GM12878 (cell line): ENCODE measurements at regions not wholly inside any gene's neighbourhood (a gene's known extent, or its start where the extent isn't known, plus 50 kb on each side); places are given as distances from the start of the nearest gene placed in this dataset.

ENCODE experiments used
- ATAC-seq: fragments of 200-7000 bp; cut with Tn5 transposase; 3 replicates; pipeline ENCODE4 v1.9.1; 2020; ENCODE audit warnings: mild to moderate bottlenecking, moderate library complexity
- BruUV-seq: library from RNA; stranded (reverse); fragments of 400-500 nt; replicated peaks from 2 replicates; lab custom pipeline; 2021; lab: Mats Ljungman, UMichigan
- CTCF ChIA-PET: fragments of 300-600 bp; sonication (Branson Sonifier 250); formaldehyde crosslinking; extraction: SDS; loops from one replicate; lab custom pipeline; 2021; ENCODE audit warnings: inconsistent platforms; lab: Yijun Ruan, JAX
- POLR2A ChIA-PET: fragments of 350-600 bp; formaldehyde crosslinking; extraction: SDS; loops from one replicate; lab custom pipeline; 2021; ENCODE audit warnings: inconsistent platforms; lab: Charles Lee
- RAD21 ChIA-PET: fragments of 300-600 bp; sonication (Branson Sonifier 250); formaldehyde crosslinking; loops from one replicate; lab custom pipeline; 2023; ENCODE audit warnings: antibody characterized with exemption; ENCODE audit not compliant: unreplicated experiment; lab: Charles Lee
- SMC1A ChIA-PET: fragments of 300-600 bp; sonication (Branson Sonifier 250); formaldehyde crosslinking; loops from one replicate; lab custom pipeline; 2023; ENCODE audit not compliant: unreplicated experiment, uncharacterized antibody; lab: Charles Lee
- DNase-seq: peaks from one replicate; pipeline ENCODE4 v3.0.0-alpha.2; 2011; ENCODE audit warnings: low read depth, low spot score
- FAIRE-seq: peaks from 3 replicates; lab custom pipeline; 2011; peaks lifted over from hg19 to GRCh38; lab: Jason Lieb, UNC
- H2AFZ ChIP-seq: 2 replicates; pipeline ENCODE4 v1.6.0; 2011; ENCODE audit warnings: low read depth, low read length, control low read depth; ENCODE audit not compliant: control insufficient read depth
- H3K27ac ChIP-seq: 2 replicates; pipeline ENCODE4 v1.5.1; 2011; ENCODE audit warnings: control low read depth; ENCODE audit not compliant: control insufficient read depth, insufficient read depth
- H3K27me3 ChIP-seq, 2 experiments: replicated peaks in 1 of 2; 2 replicates each; pipeline versions ENCODE4 v1.6.0 to v1.6.1; 2011; ENCODE audit warnings: low read length in 1 of 2; ENCODE audit not compliant: control insufficient read depth in 2 of 2, insufficient read depth in 2 of 2
- H3K36me3 ChIP-seq, 2 experiments: 2 replicates each; pipeline ENCODE4 v1.5.1; 2011; ENCODE audit warnings: low read length in 1 of 2; ENCODE audit not compliant: control insufficient read depth in 2 of 2, insufficient read depth in 2 of 2
- H3K4me1 ChIP-seq: 2 replicates; pipeline ENCODE4 v1.6.1; 2011; ENCODE audit warnings: mild to moderate bottlenecking, low read length, moderate library complexity, mixed read lengths; ENCODE audit not compliant: control insufficient read depth, insufficient read depth
- H3K4me2 ChIP-seq: 2 replicates; pipeline ENCODE4 v1.6.0; 2011; ENCODE audit warnings: control low read depth; ENCODE audit not compliant: control insufficient read depth, insufficient read depth
- H3K4me3 ChIP-seq: fragments of 200-600 bp; sonication (generic); 2 replicates; pipeline ENCODE4 v1.5.1; 2016
- H3K79me2 ChIP-seq: 2 replicates; pipeline ENCODE4 v1.6.0; 2011; ENCODE audit warnings: low read length; ENCODE audit not compliant: control insufficient read depth, insufficient read depth
- H3K9ac ChIP-seq: 2 replicates; pipeline ENCODE4 v1.8.0; 2011; ENCODE audit warnings: low read length, control low read depth, mixed read lengths; ENCODE audit not compliant: control insufficient read depth, insufficient read depth
- H3K9me3 ChIP-seq: replicated peaks from 3 replicates; pipeline ENCODE4 v1.5.1; 2011; ENCODE audit warnings: mild to moderate bottlenecking, low read length; ENCODE audit not compliant: control insufficient read depth, insufficient read depth
- H4K20me1 ChIP-seq: 2 replicates; pipeline ENCODE4 v1.6.0; 2011; ENCODE audit not compliant: control insufficient read depth, insufficient read depth
- BHLHE40 ChIP-seq, 2 experiments: fragments of 450-650 bp in 1 of 2; IDR thresholded peaks; 2 replicates each; pipeline ENCODE4 v1.6.1; 2011 to 2017; ENCODE audit warnings: low read depth in 2 of 2, borderline replicate concordance in 1 of 2, improper control_type of control experiment in 1 of 2, low read length in 1 of 2, mild to moderate bottlenecking in 1 of 2
- EGR1 ChIP-seq, 2 experiments: IDR thresholded peaks; 1 replicate in 1 of 2; 2 replicates in 1 of 2; pipeline ENCODE4 v1.6.1; 2011 to 2012; ENCODE audit warnings: low read depth in 2 of 2, low read length in 2 of 2, borderline replicate concordance in 1 of 2, mild to moderate bottlenecking in 1 of 2, moderate library complexity in 1 of 2
- LARP7 ChIP-seq: fragments of 450-650 bp; IDR thresholded peaks from 2 replicates; pipeline ENCODE4 v1.6.1; 2017; ENCODE audit warnings: mild to moderate bottlenecking
- NBN ChIP-seq: fragments of 450-650 bp; IDR thresholded peaks from 2 replicates; pipeline ENCODE4 v1.6.1; 2016
- NFXL1 ChIP-seq: fragments of 450-650 bp; IDR thresholded peaks from 2 replicates; pipeline ENCODE4 v1.6.1; 2017; ENCODE audit warnings: antibody characterized with exemption, mild to moderate bottlenecking, borderline replicate concordance
- NFYA ChIP-seq: IDR thresholded peaks from 2 replicates; pipeline ENCODE4 v1.6.1; 2011; ENCODE audit warnings: low read depth, mild to moderate bottlenecking, low read length, improper control_type of control experiment, borderline replicate concordance
- NR2F1 ChIP-seq: fragments of 450-650 bp; conservative IDR thresholded peaks from 2 replicates; pipeline ENCODE4 v1.6.1; 2017; ENCODE audit warnings: mild to moderate bottlenecking
- PAX5 ChIP-seq: IDR thresholded peaks from 2 replicates; pipeline ENCODE4 v1.6.1; 2011; ENCODE audit warnings: low read depth, low read length, borderline replicate concordance
- PBX3 ChIP-seq: IDR thresholded peaks from 2 replicates; pipeline ENCODE4 v1.6.1; 2011; ENCODE audit warnings: mild to moderate bottlenecking, low read depth, low read length, moderate library complexity; ENCODE audit not compliant: insufficient replicate concordance
- RELA ChIP-seq: fragments of 450-650 bp; IDR thresholded peaks from 2 replicates; pipeline ENCODE4 v1.8.0; 2014; ENCODE audit warnings: borderline replicate concordance; ENCODE audit not compliant: partially characterized antibody
- RUNX3 ChIP-seq: IDR thresholded peaks from 2 replicates; pipeline ENCODE4 v1.6.1; 2012; ENCODE audit warnings: low read length, inconsistent platforms
- SREBF2 ChIP-seq: IDR thresholded peaks from 2 replicates; pipeline ENCODE4 v1.6.1; 2012; ENCODE audit warnings: mild to moderate bottlenecking, low read length
- TBL1XR1 ChIP-seq: IDR thresholded peaks from 2 replicates; pipeline ENCODE4 v1.6.1; 2012; ENCODE audit warnings: low read depth, low read length, improper control_type of control experiment
- ZBTB11 ChIP-seq: fragments of 450-650 bp; formaldehyde crosslinking; IDR thresholded peaks from 2 replicates; pipeline ENCODE4 v1.5.0; 2022; ENCODE audit warnings: mild to moderate bottlenecking, missing genetic modification characterization
- WGBS: methylation state at CpG from one replicate; pipeline ENCODE4 v1.1.6; 2016; ENCODE audit warnings: low lambda C conversion rate; ENCODE audit not compliant: insufficient replicate concordance, insufficient coverage; ENCODE audit errors: missing lambda C conversion rate; 5-methylcytosine and 5-hydroxymethylcytosine counted together
- in situ Hi-C: fragments of 300-500 bp; cut with MboI; formaldehyde crosslinking; loops from 9 replicates; pipeline ENCODE4 v1.14.3; 2018; ENCODE audit warnings: mixed read lengths
- intact Hi-C: fragments of 100-400 bp; cut with micrococcal nuclease; formaldehyde crosslinking; loops from one replicate; pipeline ENCODE4 v1.14.2; 2022; ENCODE audit not compliant: unreplicated experiment

GRCh38 chr20:50261471-50262212 lies 71.0 kb downstream of the CEBPB start:
- Histone ChIP-seq H2AFZ (no peak overlapping the region), H3K36me3 (no peaks in the 10 kb centered on the region), H3K4me2 (no peak overlapping the region), H3K79me2 (no peaks in the 10 kb centered on the region), H3K4me3 (no peak overlapping the region), H3K27ac (no peak overlapping the region), H3K9ac (no peak overlapping the region), H4K20me1 (no peaks in the 10 kb centered on the region), H3K4me1 (no peaks in the 10 kb centered on the region), H3K9me3 (no peaks in the 10 kb centered on the region), H3K27me3 (no peaks in the 10 kb centered on the region)
- ChIA-PET SMC1A (no interaction called here), CTCF (no interaction called here), RAD21 (no interaction called here), POLR2A (no interaction called here)
- in situ Hi-C loops = no loop called here
- no TSS peak for BruUV-seq
- DNase-seq (no peak), FAIRE-seq (no peak), ATAC-seq (no peak)
- TF ChIP-seq RUNX3 (no peak), PAX5 (no peak), NBN (no peak)
- 33% methylated on average over 7 of the region's 7 CpGs for WGBS
- intact Hi-C loops = no loop called here

GRCh38 chr20:50263831-50264230 lies 73.2 kb downstream of the CEBPB start:
- ATAC-seq = no peak
- in situ Hi-C loops = no loop called here
- POLR2A ChIA-PET = no interaction called here
- no peak for TF ChIP-seq LARP7
- no peak for TF ChIP-seq NR2F1
- TF ChIP-seq BHLHE40 (IDR thresholded peaks at IDR 0.05; ENCODE audit: borderline replicate concordance in 1 of 2, low read depth in 2 of 2, low read length in 1 of 2) = no peak
- TF ChIP-seq PBX3 = no peak
- TF ChIP-seq ZBTB11 (CRISPR knock-in tag) = no peak
- TF ChIP-seq SREBF2 = no peak
- no peak for TF ChIP-seq RELA
- no peak for TF ChIP-seq EGR1 (IDR thresholded peaks at IDR 0.05; ENCODE audit: borderline replicate concordance in 1 of 2, low read depth in 2 of 2, low read length in 2 of 2)
- no peak for TF ChIP-seq NFYA
- no peak for TF ChIP-seq NFXL1
- TF ChIP-seq RUNX3 = no peak
- TF ChIP-seq TBL1XR1 = no peak

More at GRCh38 chr20:50263831-50264230, 73.2 kb downstream of the CEBPB start:
- Histone ChIP-seq H3K36me3 (no peaks in the 10 kb centered on the region), H3K4me1 (no peaks in the 10 kb centered on the region), H3K27me3 (no peaks in the 10 kb centered on the region), H3K9me3 (no peaks in the 10 kb centered on the region), H3K4me3 (no peak overlapping the region), H3K27ac (no peak overlapping the region), H2AFZ (no peak overlapping the region), H3K4me2 (no peak overlapping the region), H3K9ac (no peak overlapping the region), H4K20me1 (no peaks in the 10 kb centered on the region), H3K79me2 (no peaks in the 10 kb centered on the region)
- FAIRE-seq (no peak), DNase-seq (no peak)
- no TSS peak for BruUV-seq
- WGBS = 71% methylated on average over 3 of the region's 3 CpGs
- RAD21 ChIA-PET = no interaction called here
- intact Hi-C loops = no loop called here
- CTCF ChIA-PET = interaction anchor here (1.2 kb wide), 1 partner anchor 9 kb away, joined by 4 read pairs; no protein-coding TSS in a partner anchor
- SMC1A ChIA-PET = interaction anchor here (0.6 kb wide), 1 partner anchor 85 kb away, joined by 3 read pairs; no protein-coding TSS in a partner anchor
